DOHH2 (cell line): ENCODE measurements at regions not wholly inside any gene's neighbourhood (a gene's known extent, or its start where the extent isn't known, plus 50 kb on each side); places are given as distances from the start of the nearest gene placed in this dataset.

Experiments
- H3F3A ChIP-seq: fragments of 200-600 bp; sonication (generic), shearing (Covaris generic); 2 replicates; pipeline ENCODE4 v1.6.0; 2016; ENCODE audit warnings: antibody characterized with exemption, mild to moderate bottlenecking; ENCODE audit not compliant: control insufficient read depth, insufficient read depth
- H3K27ac ChIP-seq: fragments of 200-600 bp; sonication (generic); 2 replicates; pipeline ENCODE4 v1.5.1; 2014; ENCODE audit warnings: low read depth, mild to moderate bottlenecking, low read length, moderate library complexity
- H3K27me3 ChIP-seq: fragments of 200-600 bp; sonication (generic); 2 replicates; pipeline ENCODE4 v1.6.1; 2014; ENCODE audit warnings: mild to moderate bottlenecking, low read length, mixed read lengths; ENCODE audit not compliant: control insufficient read depth
- H3K36me3 ChIP-seq: fragments of 200-600 bp; sonication (generic); 2 replicates; pipeline ENCODE4 v1.6.1; 2014; ENCODE audit warnings: mild to moderate bottlenecking, low read length, moderate library complexity, mixed read lengths; ENCODE audit not compliant: control insufficient read depth
- H3K4me1 ChIP-seq: fragments of 200-600 bp; sonication (generic); 2 replicates; pipeline ENCODE4 v1.6.1; 2014; ENCODE audit warnings: mild to moderate bottlenecking, low read length, mixed read lengths; ENCODE audit not compliant: control insufficient read depth
- H3K4me2 ChIP-seq: fragments of 200-600 bp; sonication (generic); 2 replicates; pipeline ENCODE4 v1.6.0; 2014; ENCODE audit warnings: mild to moderate bottlenecking, low read length, moderate library complexity
- H3K4me3 ChIP-seq: fragments of 200-600 bp; sonication (generic); 2 replicates; pipeline ENCODE4 v1.5.1; 2014; ENCODE audit warnings: mild to moderate bottlenecking, low read length, mixed read lengths
- H3K79me2 ChIP-seq: fragments of 200-600 bp; sonication (generic); 2 replicates; pipeline ENCODE4 v1.6.1; 2014; ENCODE audit warnings: mild to moderate bottlenecking, low read length, mixed read lengths; ENCODE audit not compliant: control insufficient read depth
- H3K9me2 ChIP-seq: fragments of 200-600 bp; sonication (generic); replicated peaks from 2 replicates; pipeline ENCODE4 v1.6.1; 2014; ENCODE audit warnings: mild to moderate bottlenecking, low read length, mixed read lengths; ENCODE audit not compliant: control insufficient read depth
- H3K9me3 ChIP-seq: fragments of 200-600 bp; sonication (generic); 2 replicates; pipeline ENCODE4 v1.6.1; 2014; ENCODE audit warnings: antibody characterized with exemption, low read length, mixed read lengths; ENCODE audit not compliant: control insufficient read depth, insufficient read depth
- H4K20me1 ChIP-seq: fragments of 200-600 bp; sonication (generic); 2 replicates; pipeline ENCODE4 v1.6.0; 2014; ENCODE audit warnings: low read depth, mild to moderate bottlenecking, antibody characterized with exemption, low read length, moderate library complexity; ENCODE audit not compliant: control insufficient read depth, insufficient read depth
- CTCF ChIP-seq: fragments of 200-600 bp; sonication (generic); IDR thresholded peaks from one replicate; pipeline ENCODE4 v1.5.1; 2014; ENCODE audit warnings: antibody characterized with exemption, mild to moderate bottlenecking, low read depth, low read length; ENCODE audit not compliant: poor library complexity, severe bottlenecking
- EZH2phosphoT487 ChIP-seq: fragments of 200-600 bp; sonication (generic); IDR thresholded peaks from 2 replicates; pipeline ENCODE4 v1.6.1; 2017; ENCODE audit warnings: borderline replicate concordance, mild to moderate bottlenecking, antibody characterized with exemption, low read length, moderate library complexity, mixed read lengths

GRCh38 chr6:67971812-67972211 is 663.3 kb upstream of the ADGRB3 start:
- H3K4me1 ChIP-seq: no peaks in the 10 kb centered on the region
- no peaks in the 10 kb centered on the region for H3K79me2 ChIP-seq
- H4K20me1 ChIP-seq: no peaks in the 10 kb centered on the region
- no peak overlapping the region for H3K4me2 ChIP-seq
- no peaks in the 10 kb centered on the region for H3F3A ChIP-seq
- H3K4me3 ChIP-seq: no peak overlapping the region
- no peaks in the 10 kb centered on the region; the same call in 1 of the 2 replicates for H3K9me2 ChIP-seq
- no peaks in the 10 kb centered on the region for H3K9me3 ChIP-seq
- H3K27me3 ChIP-seq: no peaks in the 10 kb centered on the region
- TF ChIP-seq EZH2phosphoT487: no peak
- TF ChIP-seq CTCF: no peak
- H3K36me3 ChIP-seq: no peaks in the 10 kb centered on the region
- H3K27ac ChIP-seq: no peak overlapping the region

GRCh38 chr6:67966830-67967229 is 668.3 kb upstream of the ADGRB3 start:
- Histone ChIP-seq H3K9me3 (no peaks in the 10 kb centered on the region), H3K36me3 (no peaks in the 10 kb centered on the region), H4K20me1 (no peaks in the 10 kb centered on the region), H3K27ac (no peak overlapping the region), H3F3A (no peaks in the 10 kb centered on the region), H3K9me2 (no peaks in the 10 kb centered on the region), H3K4me1 (no peaks in the 10 kb centered on the region), H3K4me2 (no peak overlapping the region), H3K27me3 (no peaks in the 10 kb centered on the region), H3K79me2 (no peaks in the 10 kb centered on the region), H3K4me3 (no peak overlapping the region)
- TF ChIP-seq EZH2phosphoT487: no peak
- no peak for TF ChIP-seq CTCF

DNA sequence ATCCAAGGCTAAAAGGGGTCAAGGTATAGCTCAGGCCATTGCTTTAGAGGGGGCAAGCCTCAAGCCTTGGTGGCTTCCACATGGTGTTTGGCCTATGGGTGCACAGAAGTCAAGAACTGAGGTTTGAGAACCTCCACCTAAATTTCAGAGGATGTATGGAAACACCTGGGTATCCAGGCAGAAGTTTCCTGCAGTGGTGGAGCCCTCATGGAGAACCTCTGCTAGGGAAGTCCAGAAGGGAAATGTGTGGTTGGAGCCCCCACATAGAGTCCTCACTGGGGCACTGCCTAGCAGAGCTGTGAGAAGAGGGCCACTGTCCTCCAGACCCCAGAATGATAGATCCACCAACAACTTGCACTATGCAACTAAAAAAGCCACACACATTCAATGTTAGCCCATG is 678.7 kb upstream of the ADGRB3 start:
- TF ChIP-seq EZH2phosphoT487 (no peak), CTCF (no peak)
- no peaks in the 10 kb centered on the region for H3K4me1 ChIP-seq
- H3K9me2 ChIP-seq: no peaks in the 10 kb centered on the region

More for the DNA sequence above, 678.7 kb upstream of the ADGRB3 start:
- no peaks in the 10 kb centered on the region for H3K36me3 ChIP-seq
- no peak overlapping the region for H3K27ac ChIP-seq
- no peaks in the 10 kb centered on the region for H4K20me1 ChIP-seq
- peaks cover 21% of the 10 kb centered on the region; the same call in 1 of the 2 replicates for H3K9me3 ChIP-seq
- no peaks in the 10 kb centered on the region for H3K27me3 ChIP-seq
- no peak overlapping the region for H3K4me3 ChIP-seq
- H3K79me2 ChIP-seq: no peaks in the 10 kb centered on the region
- no peak overlapping the region for H3K4me2 ChIP-seq
- no peaks in the 10 kb centered on the region for H3F3A ChIP-seq
